ENCODE measurements at regions not wholly inside any gene's neighbourhood (a gene's known extent, or its start where the extent isn't known, plus 50 kb on each side); places are given as distances from the start of the nearest gene placed in this dataset.

DNA sequence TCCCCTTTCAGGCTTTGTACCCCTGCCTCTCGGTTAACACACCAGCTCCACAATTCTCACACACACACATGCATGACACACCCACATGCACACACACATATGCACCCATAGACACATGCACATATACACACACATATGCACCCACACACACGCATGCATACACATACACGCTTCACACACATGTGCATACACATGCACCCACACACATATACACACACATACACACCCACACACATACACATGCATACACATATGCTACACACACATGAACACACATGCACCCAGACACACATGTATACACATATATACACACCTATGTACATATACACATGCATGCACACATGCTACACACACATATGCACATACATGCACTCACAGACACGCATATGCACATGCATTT, 61.7 kb upstream of the SLC25A33 start:
- Histone ChIP-seq H3K27me3 (ENCODE audit: low read depth, low read length) (no peaks in the 10 kb centered on the region), H3K27ac (ENCODE audit: low read length) (no peak overlapping the region), H3K36me3 (replicated peaks; ENCODE audit: low read depth, low read length) (no peaks in the 10 kb centered on the region), H3K9ac (ENCODE audit: low read length) (no peak overlapping the region), H3K79me2 (ENCODE audit: low read length) (no peaks in the 10 kb centered on the region), H4K20me1 (ENCODE audit: insufficient read depth, low read length) (no peaks in the 10 kb centered on the region), H2AFZ (ENCODE audit: low read depth, low read length) (no peak overlapping the region), H3K4me2 (ENCODE audit: low read length) (peak overlapping the region; percentile 64), H3K4me3 (ENCODE audit: low read length) (no peak overlapping the region), H3K9me3 (ENCODE audit: insufficient read depth, low read length) (no peaks in the 10 kb centered on the region), H3K4me1 (ENCODE audit: low read length) (peaks cover 12% of the 10 kb centered on the region)
- TF ChIP-seq EZH2phosphoT487 (IDR thresholded peaks at IDR 0.05; ENCODE audit: low read depth), result no peak
- TF ChIP-seq, protein P1, sequence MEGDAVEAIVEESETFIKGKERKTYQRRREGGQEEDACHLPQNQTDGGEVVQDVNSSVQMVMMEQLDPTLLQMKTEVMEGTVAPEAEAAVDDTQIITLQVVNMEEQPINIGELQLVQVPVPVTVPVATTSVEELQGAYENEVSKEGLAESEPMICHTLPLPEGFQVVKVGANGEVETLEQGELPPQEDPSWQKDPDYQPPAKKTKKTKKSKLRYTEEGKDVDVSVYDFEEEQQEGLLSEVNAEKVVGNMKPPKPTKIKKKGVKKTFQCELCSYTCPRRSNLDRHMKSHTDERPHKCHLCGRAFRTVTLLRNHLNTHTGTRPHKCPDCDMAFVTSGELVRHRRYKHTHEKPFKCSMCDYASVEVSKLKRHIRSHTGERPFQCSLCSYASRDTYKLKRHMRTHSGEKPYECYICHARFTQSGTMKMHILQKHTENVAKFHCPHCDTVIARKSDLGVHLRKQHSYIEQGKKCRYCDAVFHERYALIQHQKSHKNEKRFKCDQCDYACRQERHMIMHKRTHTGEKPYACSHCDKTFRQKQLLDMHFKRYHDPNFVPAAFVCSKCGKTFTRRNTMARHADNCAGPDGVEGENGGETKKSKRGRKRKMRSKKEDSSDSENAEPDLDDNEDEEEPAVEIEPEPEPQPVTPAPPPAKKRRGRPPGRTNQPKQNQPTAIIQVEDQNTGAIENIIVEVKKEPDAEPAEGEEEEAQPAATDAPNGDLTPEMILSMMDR (IDR thresholded peaks at IDR 0.05; ENCODE audit: low read depth, low read length), result no peak

DNA sequence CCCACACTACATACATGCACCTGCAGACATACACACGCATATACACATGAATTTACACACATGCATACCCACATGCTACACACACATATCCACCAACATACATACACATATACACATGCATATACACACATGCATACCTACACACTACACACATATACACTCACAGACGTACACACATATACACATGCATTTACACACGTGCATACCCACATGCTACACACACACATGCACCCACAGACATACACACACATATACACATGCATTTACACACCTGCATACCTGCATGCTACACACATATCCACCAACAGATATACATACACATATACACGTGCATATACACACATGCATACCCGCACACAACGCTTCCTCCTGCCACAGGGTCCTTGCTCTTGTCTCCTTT, 61.2 kb upstream of the SLC25A33 start:
- Histone ChIP-seq H3K9me3 (ENCODE audit: insufficient read depth, low read length) (no peaks in the 10 kb centered on the region), H3K36me3 (replicated peaks; ENCODE audit: low read depth, low read length) (no peaks in the 10 kb centered on the region), H3K4me2 (ENCODE audit: low read length) (no peak overlapping the region), H3K27ac (ENCODE audit: low read length) (no peak overlapping the region), H3K4me3 (ENCODE audit: low read length) (no peak overlapping the region), H3K27me3 (ENCODE audit: low read depth, low read length) (no peaks in the 10 kb centered on the region), H3K9ac (ENCODE audit: low read length) (no peak overlapping the region), H4K20me1 (ENCODE audit: insufficient read depth, low read length) (no peaks in the 10 kb centered on the region), H2AFZ (ENCODE audit: low read depth, low read length) (no peak overlapping the region), H3K79me2 (ENCODE audit: low read length) (no peaks in the 10 kb centered on the region), H3K4me1 (ENCODE audit: low read length) (peaks cover 12% of the 10 kb centered on the region)
- TF ChIP-seq, protein P1 (IDR thresholded peaks at IDR 0.05; ENCODE audit: low read depth, low read length), result no peak
- no peak for TF ChIP-seq EZH2phosphoT487 (IDR thresholded peaks at IDR 0.05; ENCODE audit: low read depth)

DNA sequence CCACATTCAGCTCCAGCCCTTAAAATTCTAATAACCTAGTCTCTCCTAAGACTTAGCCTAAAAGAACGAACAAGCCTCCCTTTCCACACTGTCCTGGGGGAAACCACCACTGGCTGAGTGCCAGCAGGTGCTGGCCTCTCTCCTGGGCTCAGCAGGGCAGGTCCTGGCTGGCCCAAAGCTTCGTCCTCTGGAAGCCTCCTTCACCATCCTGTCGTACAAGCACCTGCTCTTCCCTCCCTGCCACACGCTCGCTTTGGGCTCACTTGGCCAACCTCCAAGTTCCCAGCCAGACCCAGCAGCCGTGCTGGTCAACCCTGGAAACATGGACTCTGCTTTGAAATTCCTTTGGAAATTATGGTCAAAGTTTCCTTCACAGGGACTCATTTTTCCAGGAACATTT, 58.2 kb upstream of the SLC25A33 start:
- H3K4me1 ChIP-seq (ENCODE audit: low read length), result peaks cover 12% of the 10 kb centered on the region
- peaks cover under 1% of the 10 kb centered on the region; the same call in 1 of the 2 replicates for H3K27me3 ChIP-seq (ENCODE audit: low read depth, low read length)
- no peaks in the 10 kb centered on the region for H3K79me2 ChIP-seq (ENCODE audit: low read length)
- TF ChIP-seq EZH2phosphoT487 (IDR thresholded peaks at IDR 0.05; ENCODE audit: low read depth), result no peak
- TF ChIP-seq, protein P1 (IDR thresholded peaks at IDR 0.05; ENCODE audit: low read depth, low read length), result no peak
- H3K9ac ChIP-seq (ENCODE audit: low read length), result no peak overlapping the region
- no peak overlapping the region for H3K4me2 ChIP-seq (ENCODE audit: low read length)
- no peak overlapping the region for H3K27ac ChIP-seq (ENCODE audit: low read length)
- H2AFZ ChIP-seq (ENCODE audit: low read depth, low read length), result no peak overlapping the region
- H4K20me1 ChIP-seq (ENCODE audit: insufficient read depth, low read length), result no peaks in the 10 kb centered on the region
- H3K4me3 ChIP-seq (ENCODE audit: low read length), result no peak overlapping the region
- no peaks in the 10 kb centered on the region for H3K9me3 ChIP-seq (ENCODE audit: insufficient read depth, low read length)
- no peaks in the 10 kb centered on the region for H3K36me3 ChIP-seq (replicated peaks; ENCODE audit: low read depth, low read length)

DNA sequence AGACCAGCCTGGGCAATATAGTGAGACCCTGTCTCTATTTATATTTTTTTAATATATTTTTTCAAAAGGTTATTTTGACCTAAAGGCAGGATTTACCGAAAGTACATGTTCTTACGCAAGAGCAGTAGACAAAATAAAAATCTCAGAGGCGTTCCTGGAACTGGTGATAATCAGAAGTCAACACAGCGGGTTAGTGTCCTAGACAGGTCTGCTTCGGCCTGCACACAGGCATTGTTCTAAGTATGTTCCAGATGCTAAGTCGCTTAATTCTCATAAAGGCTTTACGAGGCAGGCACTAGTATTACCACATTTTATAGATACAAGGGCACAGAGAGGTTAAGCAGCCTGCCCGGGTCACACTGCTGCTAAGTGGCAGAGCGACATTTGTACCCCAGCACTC, 56.9 kb upstream of the SLC25A33 start:
- Histone ChIP-seq H3K9ac (ENCODE audit: low read length) (no peak overlapping the region), H3K9me3 (ENCODE audit: insufficient read depth, low read length) (no peaks in the 10 kb centered on the region), H3K79me2 (ENCODE audit: low read length) (no peaks in the 10 kb centered on the region), H4K20me1 (ENCODE audit: insufficient read depth, low read length) (no peaks in the 10 kb centered on the region), H3K4me3 (ENCODE audit: low read length) (no peak overlapping the region), H3K36me3 (replicated peaks; ENCODE audit: low read depth, low read length) (no peaks in the 10 kb centered on the region), H3K27me3 (ENCODE audit: low read depth, low read length) (peaks cover 6% of the 10 kb centered on the region; the same call in 1 of the 2 replicates), H2AFZ (ENCODE audit: low read depth, low read length) (no peak overlapping the region), H3K4me2 (ENCODE audit: low read length) (no peak overlapping the region), H3K4me1 (ENCODE audit: low read length) (peaks cover 2% of the 10 kb centered on the region), H3K27ac (ENCODE audit: low read length) (no peak overlapping the region)
- TF ChIP-seq, protein P1 (IDR thresholded peaks at IDR 0.05; ENCODE audit: low read depth, low read length), result no peak
- no peak for TF ChIP-seq EZH2phosphoT487 (IDR thresholded peaks at IDR 0.05; ENCODE audit: low read depth)
